HG03354 (cell line): ENCODE measurements at regions not wholly inside any gene's neighbourhood (a gene's known extent, or its start where the extent isn't known, plus 50 kb on each side); places are given as distances from the start of the nearest gene placed in this dataset.

Experiments
- ATAC-seq: cut with Tn5 transposase; IDR thresholded peaks from one replicate; pipeline ENCODE4 v1.9.1; 2021; ENCODE audit warnings: mild to moderate bottlenecking; ENCODE audit not compliant: unreplicated experiment, poor library complexity, severe bottlenecking

DNA sequence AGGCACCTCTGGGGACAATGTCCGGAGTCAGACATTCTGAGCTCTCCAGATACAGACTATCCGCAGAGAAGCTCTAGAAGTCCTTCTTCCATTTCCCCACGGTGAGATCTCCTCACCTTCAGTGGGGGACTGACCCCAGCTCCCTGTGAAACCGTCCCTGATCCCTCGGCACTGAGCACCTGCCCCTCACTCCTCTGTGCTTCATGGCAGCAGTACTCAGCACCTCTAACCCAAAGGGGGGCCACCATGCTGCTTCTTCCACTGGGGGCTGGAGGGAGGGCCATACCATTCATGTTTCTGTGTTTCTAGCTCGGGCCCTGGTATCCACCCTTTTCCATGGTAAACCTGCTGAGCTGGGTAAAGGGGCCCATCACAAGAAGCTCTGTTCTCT is 321.7 kb downstream of the BRD1 start:
- ATAC-seq, result no peak

DNA sequence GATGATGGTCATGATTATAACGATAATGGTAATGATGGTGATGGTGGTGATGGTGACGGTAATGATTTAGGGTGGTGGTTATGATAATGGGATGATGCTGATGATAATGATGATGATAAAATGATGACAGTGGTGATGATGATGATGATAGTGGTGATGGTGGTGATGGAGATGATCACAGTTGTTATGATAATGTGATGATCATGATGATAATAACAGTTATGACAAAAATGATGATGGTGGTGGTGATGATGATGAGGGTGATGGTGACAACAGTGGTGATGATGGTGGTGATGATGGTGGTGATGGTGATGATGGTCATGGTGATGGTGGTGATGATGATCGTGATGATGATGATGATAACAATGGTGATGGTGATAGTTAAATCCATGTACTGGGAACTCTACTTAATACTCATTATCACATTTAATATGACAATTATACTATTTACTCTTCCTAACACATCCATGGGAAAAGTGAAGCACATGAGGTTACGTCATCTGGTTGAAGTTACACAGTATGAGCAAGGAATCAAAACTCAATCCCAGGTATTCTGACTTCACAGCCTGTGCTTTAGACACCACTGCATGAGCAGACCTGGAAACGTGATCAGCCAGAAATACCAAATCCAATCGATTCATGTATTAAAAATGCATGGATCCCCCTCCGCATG is 322.2 kb downstream of the BRD1 start:
- ATAC-seq, result no peak

DNA sequence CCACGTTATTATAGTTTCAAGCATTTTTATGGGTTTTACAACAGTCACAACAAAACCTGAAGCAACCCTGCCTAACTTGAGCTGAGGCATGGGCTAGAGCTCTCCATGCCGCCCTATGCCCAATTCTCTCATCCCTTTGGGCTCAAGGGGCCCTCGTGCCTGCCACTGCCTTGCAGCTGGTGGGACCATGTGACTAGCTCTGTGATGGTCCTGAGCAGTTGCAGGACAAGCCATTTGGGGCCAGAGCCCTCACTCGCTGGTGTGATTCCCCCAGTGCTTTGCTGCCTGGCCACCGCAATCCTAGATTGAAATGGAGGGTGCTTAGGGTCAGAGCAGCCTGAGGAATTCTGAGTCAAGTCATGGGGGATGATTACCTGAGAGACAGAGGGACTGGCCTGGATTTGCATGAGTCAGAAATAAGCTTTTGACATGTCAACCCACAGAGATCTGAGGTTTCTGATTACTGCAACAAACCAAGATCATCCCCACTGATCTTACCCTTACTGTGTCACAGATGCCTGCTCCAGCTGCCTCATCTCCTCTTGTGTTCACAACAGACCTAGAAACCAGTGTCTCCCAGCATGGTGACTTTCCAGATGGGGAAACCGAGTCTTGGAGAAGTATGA is 323.7 kb downstream of the BRD1 start:
- no peak for ATAC-seq

DNA sequence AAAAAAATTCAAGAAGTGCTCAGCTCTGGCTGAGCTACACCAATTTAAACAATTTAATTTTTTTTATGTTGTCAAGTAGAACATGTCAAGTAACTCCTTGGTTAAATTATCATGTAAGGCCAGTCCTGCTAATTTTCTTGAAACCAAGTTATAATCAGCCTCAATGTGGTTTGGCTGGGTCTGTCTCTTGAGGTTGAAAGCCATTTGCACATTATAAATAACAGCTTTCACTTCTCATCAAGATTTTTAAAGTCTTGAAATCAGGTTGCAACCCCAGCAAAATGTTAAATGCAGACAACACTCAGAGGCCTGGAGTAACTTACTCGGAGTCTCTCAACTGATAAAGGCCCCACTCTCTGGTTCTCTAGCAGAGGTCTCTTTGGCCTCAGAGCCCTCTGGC is 324.4 kb downstream of the BRD1 start:
- ATAC-seq, result no peak

DNA sequence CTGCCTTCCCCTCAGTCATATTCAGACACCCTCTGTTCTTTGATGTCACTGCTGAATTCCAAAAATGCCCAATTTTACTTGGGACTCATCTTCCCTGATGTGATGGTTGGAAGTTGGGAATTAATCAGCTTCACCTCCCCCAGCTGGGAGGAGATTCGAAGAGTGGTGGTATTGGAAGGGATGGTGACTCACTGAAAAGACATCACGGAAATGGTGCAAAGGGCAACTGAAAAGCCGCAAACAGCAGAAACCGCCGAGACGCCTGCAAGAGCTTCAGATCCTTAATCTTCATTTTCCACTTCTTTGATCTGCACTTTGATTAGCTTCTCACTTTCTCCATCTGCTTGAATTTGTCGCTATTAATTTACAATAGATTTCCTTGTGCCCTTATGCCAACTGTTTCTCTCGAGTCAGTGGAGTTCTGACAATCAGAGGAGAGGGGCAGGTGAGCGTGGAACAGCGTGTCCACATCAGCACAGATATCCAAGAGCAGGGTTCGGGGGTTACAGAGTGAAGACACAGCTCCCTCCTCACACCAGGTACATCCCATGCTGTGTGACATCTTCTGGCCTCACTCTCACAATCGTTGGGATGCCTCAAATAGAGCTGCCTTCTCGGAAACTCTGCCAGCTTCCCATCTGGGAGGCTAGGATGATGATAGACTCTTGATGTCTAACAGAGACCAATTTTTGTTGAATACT is 325.4 kb downstream of the BRD1 start:
- ATAC-seq, result no peak

DNA sequence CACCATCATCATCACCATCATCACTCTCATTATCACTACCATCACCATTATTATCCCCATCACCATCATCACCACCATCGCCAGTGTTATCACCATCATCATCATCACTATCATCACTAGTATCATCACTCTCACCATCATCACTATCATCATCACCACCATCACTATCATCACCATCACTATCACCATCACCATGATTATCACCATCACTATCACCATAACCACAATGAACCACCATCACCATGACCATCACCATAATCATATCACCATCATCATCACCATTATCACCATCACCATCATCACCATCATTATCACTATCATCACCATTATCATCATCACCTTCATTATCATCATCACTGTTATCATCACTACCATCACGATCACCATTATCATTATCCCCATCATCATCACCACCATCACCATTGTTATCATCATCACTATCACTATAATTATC is 326.7 kb downstream of the BRD1 start:
- no peak for ATAC-seq

DNA sequence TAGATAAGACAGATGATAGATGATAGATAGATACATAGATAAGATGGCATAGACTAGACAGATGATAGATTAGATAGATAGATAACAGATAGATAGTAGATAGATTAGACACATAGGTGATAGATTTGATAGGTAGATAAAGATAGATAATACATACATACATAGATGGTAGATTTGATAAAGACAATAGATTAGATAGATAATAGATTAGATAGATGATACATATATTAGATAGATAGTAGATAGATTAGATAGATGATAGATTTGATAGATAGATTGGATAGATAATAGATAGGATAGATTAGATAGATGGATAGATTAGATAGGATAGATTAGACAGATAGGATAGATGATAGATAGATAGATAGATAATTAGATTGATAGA is 327.6 kb downstream of the BRD1 start:
- ATAC-seq, result no peak

DNA sequence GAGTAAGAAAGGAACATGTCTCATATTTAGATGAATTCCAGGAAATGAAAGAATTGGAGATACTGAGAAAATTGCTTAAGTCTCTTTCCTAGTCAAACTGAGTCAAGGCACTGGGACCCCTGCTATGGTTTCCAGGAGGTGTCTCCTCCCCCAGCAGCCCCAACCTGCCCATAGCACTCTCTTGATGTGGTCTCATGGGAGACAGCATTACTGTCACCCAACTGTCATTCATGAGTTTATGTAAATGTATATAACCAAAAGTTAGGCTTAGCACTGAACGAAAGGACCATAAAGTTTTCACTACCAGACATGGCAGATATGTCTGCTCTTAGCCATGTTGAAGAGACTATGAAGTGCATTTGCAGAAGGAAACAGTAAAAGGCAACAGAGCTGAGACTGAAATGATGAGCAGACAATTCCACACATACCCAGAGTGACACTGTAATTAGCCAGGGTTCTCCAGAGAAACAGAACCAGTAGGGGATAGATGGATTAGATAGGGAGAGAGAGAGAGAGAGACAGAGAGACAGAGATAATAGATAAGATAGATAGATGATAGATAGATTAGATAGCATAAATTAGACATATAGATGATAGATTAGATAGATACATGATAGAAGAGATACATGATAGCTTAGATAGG is 328.1 kb downstream of the BRD1 start:
- ATAC-seq, result no peak

DNA sequence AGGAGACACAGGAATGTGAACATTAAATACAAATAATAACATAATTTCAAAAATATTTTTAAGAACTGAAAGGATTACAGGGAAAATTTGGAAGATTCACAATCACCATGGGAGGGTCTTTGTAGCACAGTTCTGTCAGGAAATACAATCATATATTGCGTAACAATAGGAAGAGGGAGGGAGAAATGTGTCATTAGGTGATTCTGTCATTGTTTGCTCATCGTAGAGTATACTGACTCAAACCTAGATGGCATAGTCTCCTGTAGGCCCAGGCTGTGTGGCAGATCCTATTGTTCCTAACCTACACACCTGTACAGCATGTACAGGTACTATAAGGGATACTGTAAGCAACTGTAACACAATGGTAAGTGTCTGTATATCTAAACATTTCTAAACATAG is 330.4 kb downstream of the BRD1 start:
- no peak for ATAC-seq

DNA sequence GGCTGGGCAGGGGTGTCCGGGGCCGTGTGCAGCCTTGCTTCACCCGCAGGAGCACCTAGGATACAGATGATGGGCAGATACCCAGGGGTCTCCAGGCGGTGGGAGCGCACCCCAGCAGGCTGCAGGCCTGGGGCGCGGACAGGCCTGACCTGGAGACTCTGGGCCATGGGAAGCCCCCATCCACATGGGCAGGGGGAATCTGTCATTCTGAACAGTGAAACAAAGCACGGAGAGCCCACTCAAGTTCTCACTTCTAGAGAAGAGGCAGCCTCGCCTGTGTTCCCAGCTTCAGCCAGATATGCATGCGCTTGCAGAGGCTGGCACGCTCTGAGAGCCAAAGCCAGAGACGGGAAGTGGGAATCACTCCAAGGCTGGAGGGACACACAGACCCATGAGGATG is 333.1 kb downstream of the BRD1 start:
- no peak for ATAC-seq

DNA sequence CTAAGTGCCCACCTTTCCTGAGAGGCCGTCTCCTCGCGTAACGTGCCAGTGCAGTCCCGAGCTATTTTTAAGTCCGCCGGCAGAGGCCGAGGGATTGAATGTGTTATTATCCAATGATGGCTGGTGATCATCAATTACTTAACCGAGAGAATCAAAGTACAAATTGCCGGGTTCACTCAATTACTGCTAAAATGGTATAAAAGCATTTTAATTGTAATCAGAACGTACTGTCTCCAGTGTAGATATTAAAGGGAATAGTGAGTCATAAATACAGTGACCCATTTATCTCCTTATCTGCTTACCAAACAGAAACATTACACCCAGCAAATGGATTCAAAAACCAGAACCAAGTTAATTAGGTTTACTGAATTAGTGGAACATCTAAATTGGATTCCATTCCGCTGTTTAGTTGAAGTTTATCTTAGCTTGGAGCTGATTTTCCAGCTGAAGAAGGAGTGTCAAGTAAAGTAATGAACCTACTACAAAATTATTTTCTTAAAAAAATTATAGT is 334.9 kb downstream of the BRD1 start:
- ATAC-seq, result no peak

DNA sequence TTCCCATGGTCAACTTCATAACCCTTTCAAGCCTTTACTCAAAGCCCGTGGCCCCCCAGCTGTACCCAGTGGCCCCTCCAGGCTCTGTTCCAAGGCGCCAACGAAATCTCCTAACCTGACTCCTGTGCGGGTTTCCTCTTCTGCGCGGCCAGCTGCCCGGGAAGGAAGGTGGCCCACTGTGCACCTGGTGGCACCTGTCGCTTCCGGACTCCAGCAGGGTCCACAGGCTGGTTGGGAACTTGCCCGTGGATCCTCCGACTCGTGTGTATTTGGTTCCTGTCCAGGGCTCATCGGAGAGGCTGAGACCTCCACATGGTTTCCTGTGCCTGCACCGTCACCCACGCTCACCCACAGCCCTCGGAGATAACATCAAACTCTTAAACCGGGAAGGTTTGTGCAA is 335.4 kb downstream of the BRD1 start:
- no peak for ATAC-seq

DNA sequence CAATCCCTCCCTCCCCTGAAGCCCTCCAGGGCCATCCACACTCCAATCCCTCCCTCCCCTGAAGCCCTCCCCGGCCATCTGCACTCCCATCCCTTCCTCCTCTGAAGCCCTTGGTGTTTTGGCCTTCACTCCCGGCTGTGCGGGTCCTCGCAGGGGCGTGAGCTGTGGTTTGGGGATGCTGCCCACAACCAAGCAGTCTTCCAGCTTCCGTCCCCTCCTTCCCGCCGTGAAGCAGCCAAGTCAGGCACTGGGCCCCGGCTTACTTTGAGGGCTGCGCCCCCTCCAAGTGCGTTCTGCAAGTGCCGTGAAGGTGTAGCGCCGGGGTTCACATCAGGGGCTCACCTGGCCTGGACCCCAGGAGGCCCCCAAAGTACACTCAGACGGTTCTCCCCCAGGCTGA is 335.9 kb downstream of the BRD1 start:
- ATAC-seq, result no peak

DNA sequence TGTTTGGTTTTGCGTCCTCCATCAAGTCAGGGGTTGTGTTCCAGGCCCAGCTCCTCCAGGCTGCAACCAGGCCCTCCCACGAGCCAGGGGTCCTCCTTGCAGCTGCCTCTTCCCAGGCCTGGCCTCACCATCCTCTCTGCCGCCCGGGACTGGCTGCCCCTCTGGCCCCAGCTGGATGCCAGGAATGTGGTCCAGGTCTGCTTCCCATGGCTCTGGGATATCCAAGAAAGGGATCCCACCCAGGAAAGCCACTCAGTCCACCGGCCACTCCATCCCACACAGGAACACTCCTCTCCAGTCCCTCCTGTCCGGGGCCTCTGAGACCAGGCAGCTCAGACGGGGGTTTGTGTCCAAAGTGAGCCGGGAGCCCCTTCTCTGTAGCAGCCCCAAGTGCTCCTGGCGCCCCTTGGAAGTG is 336.4 kb downstream of the BRD1 start:
- no peak for ATAC-seq

DNA sequence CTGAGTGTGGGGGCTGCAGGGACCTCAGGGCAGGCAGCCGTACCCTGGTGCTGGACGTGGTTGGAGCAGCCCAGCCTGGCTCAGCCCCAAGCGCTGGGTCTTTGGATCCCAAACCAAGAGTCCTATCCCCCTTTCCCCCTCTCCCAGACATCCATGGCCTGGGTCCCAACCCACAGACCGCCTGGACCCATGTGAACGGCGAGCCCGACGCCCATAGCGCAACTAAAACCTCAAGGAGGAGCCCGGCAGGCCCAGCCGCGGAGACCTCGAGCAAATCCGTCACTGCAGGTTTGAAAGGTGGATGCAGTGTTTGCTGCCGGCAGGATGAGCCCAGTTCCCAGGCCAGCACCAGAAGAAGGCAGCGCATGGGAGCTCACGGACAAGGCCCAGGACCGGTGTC is 337.0 kb downstream of the BRD1 start:
- no peak for ATAC-seq

DNA sequence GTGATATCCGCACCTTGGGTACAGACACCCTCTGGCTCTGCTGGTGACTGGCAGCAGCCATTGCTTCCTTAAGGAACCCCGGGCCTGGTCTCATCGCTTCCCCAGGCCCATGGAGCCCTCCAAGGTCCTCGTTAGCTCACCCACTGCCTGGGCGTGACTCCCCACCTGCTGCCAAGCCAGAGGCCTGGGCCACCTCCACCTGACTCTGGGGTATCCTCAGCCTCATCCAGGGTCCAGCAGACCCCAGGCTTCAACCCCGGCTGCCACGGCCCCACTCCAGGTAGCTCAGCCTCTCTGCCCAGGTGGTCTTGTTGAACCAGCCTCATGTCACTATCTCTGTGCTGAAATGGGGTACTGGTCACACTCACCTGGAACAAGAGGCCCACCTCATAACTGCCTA is 337.9 kb downstream of the BRD1 start:
- no peak for ATAC-seq

DNA sequence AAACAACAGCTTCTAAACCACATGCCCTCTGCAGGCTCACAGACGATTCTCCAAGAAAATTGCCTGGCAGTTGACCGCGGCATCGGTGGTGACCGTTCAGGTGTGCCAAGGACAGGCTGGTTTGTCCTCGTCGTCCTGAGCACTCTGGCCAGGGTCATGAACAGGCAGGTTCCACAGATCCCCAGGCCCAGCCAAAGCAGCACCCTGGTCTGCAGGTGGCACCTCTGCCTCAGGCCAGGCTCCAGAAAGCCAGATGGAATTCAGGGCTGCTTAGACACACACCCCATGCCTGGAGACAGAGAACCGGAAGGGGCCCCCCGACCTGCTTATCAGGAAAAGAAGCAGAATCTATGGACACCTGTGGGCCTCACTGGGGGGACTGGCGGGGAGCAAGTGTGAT is 338.7 kb downstream of the BRD1 start:
- ATAC-seq, result no peak

DNA sequence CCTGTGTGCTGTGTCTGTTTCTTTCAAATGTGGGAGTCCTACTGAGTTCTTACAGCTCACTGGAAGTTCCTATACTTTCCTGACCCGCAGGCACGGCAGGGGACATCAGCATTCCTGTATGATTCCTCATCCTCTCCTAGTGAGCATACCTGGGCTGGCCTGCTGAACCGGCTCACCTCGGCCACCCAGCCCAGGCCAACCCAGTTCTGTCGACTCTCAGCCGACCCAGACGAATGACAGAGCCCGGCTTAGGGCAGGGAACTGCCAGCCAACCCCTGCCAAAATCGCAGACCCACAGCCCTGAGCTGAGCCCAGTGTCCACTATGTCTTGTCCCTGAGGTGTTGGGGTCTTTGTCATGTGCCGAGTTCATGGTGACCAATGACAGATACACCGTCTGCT is 339.7 kb downstream of the BRD1 start:
- ATAC-seq, result no peak

DNA sequence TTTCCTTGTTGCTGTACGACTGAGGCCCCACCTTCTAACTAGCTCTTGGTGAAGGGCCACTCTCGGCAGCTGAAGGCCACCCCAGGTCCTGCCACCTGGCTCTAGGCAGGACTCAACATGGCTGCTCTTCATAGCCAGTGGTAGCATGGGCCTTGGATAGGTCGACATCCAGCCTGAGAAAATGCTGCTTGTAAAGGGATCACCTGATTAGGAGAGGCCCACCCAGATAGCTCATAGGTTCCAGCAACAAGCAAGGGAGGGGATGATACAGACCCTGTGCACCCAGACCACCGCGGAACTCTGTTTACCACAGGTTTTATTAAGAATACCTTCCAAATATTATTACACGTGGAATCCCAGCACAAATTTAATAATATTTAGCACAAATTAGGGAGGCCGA is 341.4 kb downstream of the BRD1 start:
- ATAC-seq, result no peak

DNA sequence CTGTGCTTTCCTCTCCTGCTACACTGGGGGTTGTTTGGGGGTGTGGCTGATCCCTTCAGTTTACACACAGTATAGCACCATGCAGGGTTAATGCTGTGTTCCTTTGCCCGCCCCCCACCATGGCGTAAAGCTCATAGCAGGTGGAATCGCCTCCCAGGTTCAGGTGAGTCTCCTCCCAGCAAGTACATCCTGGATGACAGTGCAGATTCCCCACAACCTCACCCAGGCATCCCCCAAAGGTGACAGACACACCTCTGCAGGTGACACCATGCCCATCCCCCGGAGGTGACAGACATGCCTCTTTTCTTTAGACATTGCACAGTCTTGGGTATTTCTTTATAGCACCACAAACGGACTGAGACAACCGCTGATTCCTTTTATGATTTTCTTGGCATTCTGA is 343.7 kb downstream of the BRD1 start:
- no peak for ATAC-seq
